ENCODE measurements at regions not wholly inside any gene's neighbourhood (a gene's known extent, or its start where the extent isn't known, plus 50 kb on each side); places are given as distances from the start of the nearest gene placed in this dataset.

DNA sequence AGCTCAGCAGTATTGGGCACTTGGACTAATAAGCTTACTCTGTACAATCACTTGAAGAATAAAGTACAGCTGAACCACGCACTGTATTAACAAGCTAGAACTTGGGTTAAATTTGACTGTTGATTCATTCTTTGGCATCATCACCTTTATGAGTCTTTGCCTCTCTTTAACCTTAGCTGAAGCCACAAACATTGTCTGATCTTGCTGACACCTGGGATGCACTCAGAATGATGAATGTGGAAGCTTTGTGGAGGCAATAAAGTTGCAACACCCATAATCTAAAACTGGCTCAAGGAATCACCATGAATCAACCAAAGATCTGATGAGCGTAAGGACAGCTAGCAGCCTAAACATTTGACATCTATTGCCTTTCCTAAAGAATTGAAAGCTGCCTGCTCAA, 590.6 kb upstream of the SOX9 start:
- Histone ChIP-seq H2AFZ (ENCODE audit: low read length) (no peak overlapping the region), H3K27me3 (ENCODE audit: insufficient read depth, low read length, poor library complexity, severe bottlenecking) (no peaks in the 10 kb centered on the region), H3K36me3 (ENCODE audit: insufficient read depth, low read length) (no peaks in the 10 kb centered on the region), H3K4me2 (ENCODE audit: low read depth, low read length, poor library complexity, severe bottlenecking) (no peak overlapping the region), H3K9me3 (ENCODE audit: insufficient read depth, low read depth, low read length) (no peaks in the 10 kb centered on the region), H3F3A (ENCODE audit: low read depth) (no peaks in the 10 kb centered on the region), H3K79me2 (ENCODE audit: insufficient read depth, low read length) (no peaks in the 10 kb centered on the region), H3K4me1 (ENCODE audit: insufficient read depth, low read length, poor library complexity, severe bottlenecking) (no peaks in the 10 kb centered on the region), H3K9me2 (replicated peaks; ENCODE audit: low read depth, low read length) (no peaks in the 10 kb centered on the region), H3K4me3 (ENCODE audit: low read length, poor library complexity, severe bottlenecking) (no peak overlapping the region), H4K20me1 (ENCODE audit: insufficient read depth, low read length, poor library complexity, severe bottlenecking) (no peaks in the 10 kb centered on the region), H3K9ac (ENCODE audit: low read depth, low read length, poor library complexity, severe bottlenecking) (no peak overlapping the region)
- no peak for TF ChIP-seq EZH2phosphoT487 (IDR thresholded peaks at IDR 0.05; ENCODE audit: borderline replicate concordance)

DNA sequence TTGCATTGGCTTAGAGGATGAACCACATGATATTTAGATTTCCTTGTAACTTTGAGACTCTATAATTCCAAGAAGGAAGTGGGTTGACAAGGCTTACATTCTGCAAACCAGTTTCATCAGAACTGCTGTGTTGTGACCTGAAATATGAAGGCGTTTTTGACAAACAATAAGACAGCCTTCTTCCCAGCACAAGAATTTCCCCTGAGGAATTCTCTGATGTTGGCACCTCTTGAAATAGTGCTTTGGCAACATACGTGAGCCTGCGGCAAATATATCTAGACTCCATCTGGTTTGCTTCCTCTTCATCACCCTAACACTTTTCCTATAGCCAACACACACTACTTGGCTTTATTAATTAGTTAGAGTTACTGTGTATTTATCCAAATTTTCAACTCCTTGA, 585.5 kb upstream of the SOX9 start:
- no peaks in the 10 kb centered on the region for H3K9me2 ChIP-seq (replicated peaks; ENCODE audit: low read depth, low read length)
- no peaks in the 10 kb centered on the region for H3K4me1 ChIP-seq (ENCODE audit: insufficient read depth, low read length, poor library complexity, severe bottlenecking)
- H3K79me2 ChIP-seq (ENCODE audit: insufficient read depth, low read length): no peaks in the 10 kb centered on the region
- no peaks in the 10 kb centered on the region for H4K20me1 ChIP-seq (ENCODE audit: insufficient read depth, low read length, poor library complexity, severe bottlenecking)
- no peak overlapping the region for H2AFZ ChIP-seq (ENCODE audit: low read length)
- no peaks in the 10 kb centered on the region for H3K27me3 ChIP-seq (ENCODE audit: insufficient read depth, low read length, poor library complexity, severe bottlenecking)
- TF ChIP-seq EZH2phosphoT487 (IDR thresholded peaks at IDR 0.05; ENCODE audit: borderline replicate concordance): no peak
- no peak for TF ChIP-seq CTCF (conservative IDR thresholded peaks at IDR 0.05; ENCODE audit: low read length)
- H3F3A ChIP-seq (ENCODE audit: low read depth): no peaks in the 10 kb centered on the region
- no peaks in the 10 kb centered on the region for H3K9me3 ChIP-seq (ENCODE audit: insufficient read depth, low read depth, low read length)
- no peak overlapping the region for H3K4me2 ChIP-seq (ENCODE audit: low read depth, low read length, poor library complexity, severe bottlenecking)
- no peaks in the 10 kb centered on the region for H3K36me3 ChIP-seq (ENCODE audit: insufficient read depth, low read length)
- no peak overlapping the region for H3K9ac ChIP-seq (ENCODE audit: low read depth, low read length, poor library complexity, severe bottlenecking)
- H3K4me3 ChIP-seq (ENCODE audit: low read length, poor library complexity, severe bottlenecking): no peak overlapping the region

DNA sequence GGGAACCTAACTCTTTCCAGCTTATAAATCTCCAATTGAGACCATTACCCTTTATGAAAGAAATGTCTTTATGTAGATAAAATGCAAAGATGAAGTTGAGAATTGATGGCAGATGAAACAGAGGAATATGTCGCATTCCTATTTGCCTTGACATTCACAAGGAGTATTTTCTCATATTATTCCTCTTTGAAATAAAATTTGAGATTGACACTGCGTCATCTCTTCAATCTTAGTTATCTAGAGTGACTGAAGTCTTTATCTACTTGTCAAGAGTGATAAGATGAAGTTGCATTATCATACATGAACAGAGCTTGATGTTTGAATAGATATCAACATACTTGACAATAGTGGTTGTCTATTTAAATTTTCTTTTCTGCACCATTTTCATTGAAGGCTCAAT, 574.4 kb upstream of the SOX9 start:
- Histone ChIP-seq H3K79me2 (ENCODE audit: insufficient read depth, low read length) (no peaks in the 10 kb centered on the region), H3K27me3 (ENCODE audit: insufficient read depth, low read length, poor library complexity, severe bottlenecking) (no peaks in the 10 kb centered on the region), H3F3A (ENCODE audit: low read depth) (no peaks in the 10 kb centered on the region), H3K9me3 (ENCODE audit: insufficient read depth, low read depth, low read length) (peaks cover 5% of the 10 kb centered on the region; the same call in 1 of the 2 replicates), H3K36me3 (ENCODE audit: insufficient read depth, low read length) (no peaks in the 10 kb centered on the region), H4K20me1 (ENCODE audit: insufficient read depth, low read length, poor library complexity, severe bottlenecking) (no peaks in the 10 kb centered on the region), H3K9me2 (replicated peaks; ENCODE audit: low read depth, low read length) (no peaks in the 10 kb centered on the region), H3K4me3 (ENCODE audit: low read length, poor library complexity, severe bottlenecking) (no peak overlapping the region), H3K4me2 (ENCODE audit: low read depth, low read length, poor library complexity, severe bottlenecking) (no peak overlapping the region), H3K9ac (ENCODE audit: low read depth, low read length, poor library complexity, severe bottlenecking) (no peak overlapping the region), H2AFZ (ENCODE audit: low read length) (no peak overlapping the region), H3K4me1 (ENCODE audit: insufficient read depth, low read length, poor library complexity, severe bottlenecking) (no peaks in the 10 kb centered on the region)
- TF ChIP-seq EZH2phosphoT487 (IDR thresholded peaks at IDR 0.05; ENCODE audit: borderline replicate concordance) (no peak), CTCF (conservative IDR thresholded peaks at IDR 0.05; ENCODE audit: low read length) (no peak)

DNA sequence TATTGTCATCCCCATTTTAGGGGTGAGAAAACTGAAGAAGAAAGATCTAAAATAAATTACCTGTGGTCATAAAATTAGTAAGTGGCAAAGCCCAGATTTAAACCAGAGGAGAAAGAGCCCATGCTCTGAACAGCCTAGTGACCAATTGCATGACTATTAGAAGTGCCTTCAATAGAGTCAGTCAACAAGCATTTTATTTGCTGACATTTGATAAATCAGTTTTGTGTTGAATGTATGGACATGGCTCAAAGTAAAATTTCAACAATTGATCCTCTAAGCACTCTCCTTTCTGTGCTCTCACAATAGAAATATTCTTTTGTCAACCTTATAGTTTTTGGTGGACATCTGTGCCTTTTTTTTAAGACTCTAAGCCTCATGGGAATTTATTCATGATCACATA, 572.9 kb upstream of the SOX9 start:
- Histone ChIP-seq H2AFZ (ENCODE audit: low read length) (no peak overlapping the region), H3K36me3 (ENCODE audit: insufficient read depth, low read length) (no peaks in the 10 kb centered on the region), H3K79me2 (ENCODE audit: insufficient read depth, low read length) (no peaks in the 10 kb centered on the region), H3K4me3 (ENCODE audit: low read length, poor library complexity, severe bottlenecking) (no peak overlapping the region), H3K4me1 (ENCODE audit: insufficient read depth, low read length, poor library complexity, severe bottlenecking) (no peaks in the 10 kb centered on the region), H3K27me3 (ENCODE audit: insufficient read depth, low read length, poor library complexity, severe bottlenecking) (no peaks in the 10 kb centered on the region), H3K9me3 (ENCODE audit: insufficient read depth, low read depth, low read length) (peaks cover 5% of the 10 kb centered on the region; the same call in 1 of the 2 replicates), H3K9ac (ENCODE audit: low read depth, low read length, poor library complexity, severe bottlenecking) (no peak overlapping the region), H3K4me2 (ENCODE audit: low read depth, low read length, poor library complexity, severe bottlenecking) (no peak overlapping the region), H3K9me2 (replicated peaks; ENCODE audit: low read depth, low read length) (no peaks in the 10 kb centered on the region), H4K20me1 (ENCODE audit: insufficient read depth, low read length, poor library complexity, severe bottlenecking) (no peaks in the 10 kb centered on the region), H3F3A (ENCODE audit: low read depth) (no peaks in the 10 kb centered on the region)
- no peak for TF ChIP-seq CTCF (conservative IDR thresholded peaks at IDR 0.05; ENCODE audit: low read length)
- no peak for TF ChIP-seq EZH2phosphoT487 (IDR thresholded peaks at IDR 0.05; ENCODE audit: borderline replicate concordance)

Measured in Loucy (cell line).